Lung microvascular endothelial cell (primary cell): ENCODE measurements at regions not wholly inside any gene's neighbourhood (a gene's known extent, or its start where the extent isn't known, plus 50 kb on each side); places are given as distances from the start of the nearest gene placed in this dataset.
A peak's percentile ranks its signal among the peaks of the same experiment; 100 is the strongest.
"Not testable (repeated sequence)": the region's sequence is repeated elsewhere in the genome, so short reads cannot be mapped to it uniquely, and the experiment has no call there.

Experiments
- DNase-seq, 2 donors: peaks; one replicate each; pipeline versions ENCODE4 v3.0.0 to v3.0.0-alpha.2; 2010; ENCODE audit warnings: low read depth in 2 of 2

DNA sequence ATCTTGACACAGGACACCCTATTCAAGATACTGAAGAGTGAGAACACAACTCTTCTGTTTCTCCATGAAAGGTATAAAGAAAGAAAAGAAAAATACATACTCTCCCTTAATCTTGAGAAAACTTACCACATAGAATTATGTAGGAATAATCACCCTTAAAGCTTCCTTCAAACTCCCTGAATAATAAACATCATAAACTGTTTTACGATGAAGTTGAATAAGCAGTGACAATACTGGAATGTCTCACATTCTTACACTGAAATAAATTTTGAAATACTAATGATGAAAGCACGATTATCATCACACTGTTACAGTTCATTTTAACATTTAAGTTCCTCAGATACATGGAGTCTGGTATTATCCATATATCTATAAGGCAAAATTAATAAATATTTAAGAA, 306.2 kb downstream of the IPMK start:
- no peak for DNase-seq

- DNase-seq, result no peak
These were observed 307.3 kb downstream of the IPMK start for GRCh38 chr10:57960406-57960805.

- DNase-seq, result no peak
These were observed 308.2 kb downstream of the IPMK start for GRCh38 chr10:57959318-57960006.

GRCh38 chr10:57955076-57955475, 312.6 kb downstream of the IPMK start:
- peak in 1 of 2 donors; percentile 2 for DNase-seq

- DNase-seq, result no peak
These were observed 315.0 kb downstream of the IPMK start for GRCh38 chr10:57952741-57953140.

GRCh38 chr10:57950442-57950974, 317.2 kb downstream of the IPMK start:
- no peak for DNase-seq

DNA sequence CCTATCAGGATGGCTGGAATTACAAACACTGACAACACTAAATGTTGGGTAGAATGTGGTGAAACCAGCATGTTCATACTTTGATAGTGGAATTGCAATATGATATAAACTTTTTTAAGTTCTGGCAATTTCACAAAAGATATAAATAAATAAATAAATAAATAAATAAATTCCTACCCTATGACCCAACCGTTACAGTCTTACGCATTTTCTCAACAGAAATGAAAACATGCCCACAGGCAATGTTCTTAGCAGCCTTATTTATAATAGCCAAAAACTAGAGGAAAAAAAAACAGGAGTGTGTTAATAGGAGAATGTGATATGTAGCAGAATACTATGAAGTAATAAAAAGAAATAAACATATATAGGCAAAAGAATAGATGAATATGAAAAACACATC, 318.9 kb downstream of the IPMK start:
- no peak for DNase-seq

GRCh38 chr10:57946833-57947232, 320.9 kb downstream of the IPMK start:
- DNase-seq, result no peak

DNA sequence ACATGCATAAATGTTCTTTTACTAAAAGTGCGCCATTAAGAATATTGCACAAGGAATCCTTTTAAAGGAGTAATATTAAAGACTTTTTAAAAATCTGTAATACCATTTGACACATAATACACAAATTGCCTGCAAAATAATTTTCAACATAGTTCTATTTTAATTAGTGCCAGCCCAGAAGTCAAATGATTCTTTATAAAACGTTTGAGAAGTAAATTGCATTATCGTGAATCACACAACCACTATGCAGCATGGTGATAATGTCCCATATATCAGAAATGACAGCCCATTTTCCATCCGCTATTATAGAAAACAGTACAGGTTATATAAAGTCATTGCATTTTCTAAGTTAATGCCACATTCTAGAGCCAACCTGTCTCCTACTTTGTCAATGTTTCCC, 324.0 kb downstream of the IPMK start:
- DNase-seq, result no peak

GRCh38 chr10:57925045-57925444, 342.6 kb downstream of the IPMK start:
- no peak for DNase-seq

DNA sequence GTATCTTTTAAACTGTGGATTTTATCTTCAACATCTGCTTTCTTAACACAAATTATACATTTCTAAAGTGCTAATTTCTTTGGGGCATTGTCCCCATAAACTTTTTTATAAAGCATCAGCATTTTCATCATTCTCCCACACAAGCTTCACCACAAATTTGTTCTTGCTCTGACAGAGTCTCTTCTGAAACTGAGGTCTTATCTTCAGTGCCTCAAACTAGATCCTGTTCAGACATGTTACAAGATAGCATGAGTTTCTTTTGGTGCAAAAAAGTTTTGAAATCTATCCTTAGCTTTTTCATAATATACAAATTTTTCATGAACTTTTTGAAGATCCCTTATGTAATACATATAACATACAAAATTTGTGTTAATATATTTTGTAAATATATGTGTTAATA, 346.6 kb downstream of the IPMK start:
- DNase-seq, result no peak

DNA sequence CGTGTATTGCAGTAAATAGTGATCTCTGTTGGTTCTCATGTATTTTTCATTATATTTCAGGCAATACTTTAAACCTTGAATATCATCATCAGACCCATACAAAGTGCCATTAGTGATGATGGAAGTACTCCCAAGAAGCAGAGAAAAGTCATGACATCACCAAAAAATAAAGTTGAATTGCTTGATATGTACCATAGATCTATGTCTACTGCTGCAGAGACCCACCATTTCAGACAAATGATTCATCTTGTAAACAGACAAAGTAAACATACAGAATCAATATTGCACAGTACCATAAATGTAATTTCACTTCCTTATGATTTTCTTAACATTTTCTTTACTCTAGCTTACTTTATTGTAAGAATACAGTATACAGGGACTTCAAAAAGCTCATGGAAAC, 347.8 kb downstream of the IPMK start:
- DNase-seq, result no peak

- DNase-seq, result no peak
These were observed 350.7 kb downstream of the IPMK start for GRCh38 chr10:57917019-57917418.

- no peak for DNase-seq
These were observed 361.8 kb downstream of the IPMK start for GRCh38 chr10:57905861-57906260.

DNA sequence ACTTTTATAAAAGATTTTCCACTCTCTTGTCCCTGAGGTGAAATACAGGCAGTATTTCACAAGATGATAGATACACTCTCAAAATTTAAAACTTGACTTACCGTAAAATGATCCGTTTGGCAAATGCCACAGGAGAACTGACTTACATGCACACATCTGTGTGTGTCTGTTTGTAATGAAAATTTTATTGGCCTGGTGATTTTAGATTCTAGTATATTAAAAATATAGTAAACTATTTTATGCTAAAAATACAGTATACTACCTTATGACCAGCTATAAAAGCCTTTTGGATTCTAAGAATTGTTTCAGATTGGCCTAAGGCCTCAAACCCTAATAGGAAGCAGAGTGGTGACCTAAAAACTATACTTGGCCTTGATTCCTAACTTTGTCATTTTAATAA, 362.7 kb downstream of the IPMK start:
- no peak for DNase-seq

DNA sequence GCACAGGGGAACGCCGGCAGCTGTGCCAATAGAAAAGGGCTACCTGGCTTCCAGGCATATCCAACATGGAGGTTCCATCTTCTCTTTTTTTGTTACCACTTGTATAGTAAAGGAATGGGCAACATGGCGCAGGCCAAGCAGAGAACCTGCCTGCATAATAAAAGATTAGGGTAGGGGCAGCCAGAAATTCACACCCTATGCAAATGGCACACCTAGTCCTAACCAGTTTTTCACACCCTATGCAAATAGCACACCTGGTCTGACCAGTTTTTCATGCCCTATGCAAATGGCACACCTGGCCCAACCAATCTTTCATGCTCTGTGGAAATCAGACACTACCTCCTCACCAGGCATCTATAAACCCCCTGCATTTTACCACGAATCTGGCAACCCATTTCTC, 369.5 kb downstream of the IPMK start:
- DNase-seq, result no peak

GRCh38 chr10:57897611-57898010, 370.1 kb downstream of the IPMK start:
- no peak for DNase-seq

DNA sequence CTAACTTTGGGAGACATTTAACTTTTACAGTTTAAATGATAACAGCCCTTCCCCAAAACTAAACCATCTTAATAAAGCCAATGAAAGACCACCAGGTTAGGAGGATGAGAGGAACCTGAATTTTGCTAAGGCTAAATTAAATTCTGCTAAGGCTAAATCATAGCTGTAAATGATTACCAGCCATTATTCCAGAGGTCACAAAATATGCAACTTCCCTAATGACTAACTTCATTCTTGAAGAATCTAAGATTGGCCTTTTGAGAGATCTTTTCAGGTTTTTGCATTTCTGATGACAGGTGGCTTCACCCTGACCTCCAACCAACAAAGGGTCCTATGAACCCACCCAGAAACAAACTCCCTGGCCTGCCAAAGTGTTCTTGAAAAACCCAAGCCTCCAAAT, 373.3 kb downstream of the IPMK start:
- DNase-seq, result no peak

GRCh38 chr10:57891201-57892006, 376.3 kb downstream of the IPMK start:
- DNase-seq, result no peak

DNA sequence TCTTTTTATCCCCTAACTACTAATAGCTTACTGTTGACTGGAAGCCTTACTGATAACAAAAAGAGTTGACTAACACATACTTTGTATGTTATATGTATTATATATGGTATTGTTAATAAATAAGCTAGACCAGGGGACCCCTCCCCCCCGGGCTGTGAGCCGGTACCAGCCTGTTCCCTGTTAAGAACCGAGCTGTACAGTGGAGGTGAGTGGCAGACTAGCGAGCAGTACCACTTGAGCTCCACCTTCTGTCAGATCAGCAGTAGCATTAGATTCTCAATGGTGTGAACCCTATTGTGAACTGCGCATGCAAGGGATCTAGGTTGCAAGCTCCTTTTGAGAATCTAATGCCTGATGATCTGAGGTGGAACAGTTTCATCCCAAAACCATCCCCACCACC, 377.0 kb downstream of the IPMK start:
- no peak for DNase-seq

DNA sequence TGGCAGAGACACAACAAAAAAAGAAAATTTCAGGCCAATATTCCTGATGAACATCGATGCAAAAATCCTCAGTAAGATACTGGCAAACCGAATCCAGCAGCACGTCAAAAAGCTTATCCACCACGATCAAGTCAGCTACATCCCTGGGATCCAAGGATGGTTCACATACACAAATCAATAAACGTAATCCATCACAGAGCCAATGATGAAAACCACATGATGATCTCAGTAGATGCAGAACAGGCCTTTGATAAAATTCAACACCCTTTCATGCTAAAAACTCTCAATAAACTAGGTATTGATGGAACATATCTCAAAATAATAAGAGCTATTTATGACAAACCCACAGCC, 382.1 kb downstream of the IPMK start:
- DNase-seq, result not testable (repeated sequence)

DNA sequence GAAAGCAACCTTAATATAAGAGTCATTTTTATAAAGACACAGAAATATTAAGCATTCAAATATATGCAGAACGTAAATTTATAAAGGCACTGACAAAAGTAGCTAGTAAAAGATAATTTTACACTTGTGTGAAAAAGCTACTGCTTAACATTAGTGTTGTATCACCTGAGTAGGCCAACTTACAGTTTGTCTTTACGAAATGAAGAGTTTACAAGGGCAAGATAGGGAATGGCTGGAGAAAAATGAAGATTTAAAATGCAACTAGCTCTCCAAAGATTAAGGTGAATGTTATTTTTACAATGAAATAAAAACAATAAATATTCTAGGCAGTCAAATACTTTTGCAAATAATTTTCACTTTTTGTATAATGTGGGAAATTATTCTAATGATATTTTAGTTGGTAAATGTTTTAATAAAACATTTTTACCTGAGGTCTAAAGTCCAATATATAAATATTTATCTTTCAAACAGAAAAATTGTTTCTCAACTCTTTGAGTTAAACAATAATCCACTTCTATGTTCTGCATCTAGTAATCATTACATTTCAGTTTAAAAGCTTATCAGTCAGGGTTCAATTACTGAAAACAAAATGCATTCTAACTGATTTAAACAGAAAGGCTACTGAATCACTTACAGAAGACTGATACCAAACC, 382.6 kb downstream of the IPMK start:
- no peak for DNase-seq

- DNase-seq, result no peak
These were observed 383.3 kb downstream of the IPMK start for GRCh38 chr10:57884407-57884806.
